ENCODE measurements at regions not wholly inside any gene's neighbourhood (a gene's known extent, or its start where the extent isn't known, plus 50 kb on each side); places are given as distances from the start of the nearest gene placed in this dataset.
A peak's percentile ranks its signal among the peaks of the same experiment; 100 is the strongest.

- peak in 1 of 2 donors; percentile 37 for ATAC-seq
- H3K27me3 ChIP-seq (ENCODE audit: low read depth), result no peaks in the 10 kb centered on the region
- H3K4me3 ChIP-seq, result no peak overlapping the region
- intact Hi-C loops (cut with DNase I), result no loop called here
- no peak for TF ChIP-seq CTCF (IDR thresholded peaks at IDR 0.05)
- H3K36me3 ChIP-seq, result no peaks in the 10 kb centered on the region
- peaks cover 32% of the 10 kb centered on the region for H3K4me1 ChIP-seq
- DNase-seq, result no peak
- H3K27ac ChIP-seq, result peak overlapping the region; percentile 8
- H3K9me3 ChIP-seq, result no peaks in the 10 kb centered on the region
Measured at GRCh38 chr4:53653484-53654053, 62.3 kb upstream of the LNX1 start.

- peak overlapping the region; percentile 8 for H3K27ac ChIP-seq
- peaks cover 43% of the 10 kb centered on the region for H3K4me1 ChIP-seq
- no peak overlapping the region for H3K4me3 ChIP-seq
- DNase-seq (peak; percentile 62), ATAC-seq (peak; percentile 63 to 81)
- intact Hi-C loops (cut with DNase I), result no loop called here
- H3K36me3 ChIP-seq, result no peaks in the 10 kb centered on the region
- H3K9me3 ChIP-seq, result no peaks in the 10 kb centered on the region
- no peaks in the 10 kb centered on the region for H3K27me3 ChIP-seq (ENCODE audit: low read depth)
- TF ChIP-seq CTCF (IDR thresholded peaks at IDR 0.05), result no peak
Measured at GRCh38 chr4:53651156-53651735, 60.0 kb upstream of the LNX1 start.

GRCh38 chr4:53649357-53649756 is 58.1 kb upstream of the LNX1 start:
- Histone ChIP-seq H3K36me3 (no peaks in the 10 kb centered on the region), H3K27me3 (ENCODE audit: low read depth) (no peaks in the 10 kb centered on the region), H3K4me3 (no peak overlapping the region), H3K27ac (no peak overlapping the region), H3K9me3 (no peaks in the 10 kb centered on the region), H3K4me1 (peaks cover 51% of the 10 kb centered on the region)
- TF ChIP-seq CTCF (IDR thresholded peaks at IDR 0.05), result no peak
- intact Hi-C loops (cut with DNase I), result no loop called here
- no peak for DNase-seq
- no peak for ATAC-seq

- intact Hi-C loops (cut with DNase I), result no loop called here
- Histone ChIP-seq H3K27me3 (ENCODE audit: low read depth) (no peaks in the 10 kb centered on the region), H3K36me3 (no peaks in the 10 kb centered on the region), H3K4me3 (no peak overlapping the region), H3K27ac (no peak overlapping the region), H3K9me3 (no peaks in the 10 kb centered on the region), H3K4me1 (peaks cover 33% of the 10 kb centered on the region)
- ATAC-seq (no peak), DNase-seq (no peak)
- TF ChIP-seq CTCF (IDR thresholded peaks at IDR 0.05), result no peak
Measured at GRCh38 chr4:53647547-53647946, 56.3 kb upstream of the LNX1 start.

GRCh38 chr4:53646795-53647194 is 55.5 kb upstream of the LNX1 start:
- Histone ChIP-seq H3K9me3 (no peaks in the 10 kb centered on the region), H3K27ac (no peak overlapping the region), H3K4me3 (no peak overlapping the region), H3K27me3 (ENCODE audit: low read depth) (no peaks in the 10 kb centered on the region), H3K36me3 (no peaks in the 10 kb centered on the region), H3K4me1 (peaks cover 32% of the 10 kb centered on the region)
- DNase-seq (no peak), ATAC-seq (peak in 1 of 2 donors; percentile 16)
- TF ChIP-seq CTCF (IDR thresholded peaks at IDR 0.05), result no peak
- intact Hi-C loops (cut with DNase I), result no loop called here
